ENCODE measurements at regions not wholly inside any gene's neighbourhood (a gene's known extent, or its start where the extent isn't known, plus 50 kb on each side); places are given as distances from the start of the nearest gene placed in this dataset.

DNA sequence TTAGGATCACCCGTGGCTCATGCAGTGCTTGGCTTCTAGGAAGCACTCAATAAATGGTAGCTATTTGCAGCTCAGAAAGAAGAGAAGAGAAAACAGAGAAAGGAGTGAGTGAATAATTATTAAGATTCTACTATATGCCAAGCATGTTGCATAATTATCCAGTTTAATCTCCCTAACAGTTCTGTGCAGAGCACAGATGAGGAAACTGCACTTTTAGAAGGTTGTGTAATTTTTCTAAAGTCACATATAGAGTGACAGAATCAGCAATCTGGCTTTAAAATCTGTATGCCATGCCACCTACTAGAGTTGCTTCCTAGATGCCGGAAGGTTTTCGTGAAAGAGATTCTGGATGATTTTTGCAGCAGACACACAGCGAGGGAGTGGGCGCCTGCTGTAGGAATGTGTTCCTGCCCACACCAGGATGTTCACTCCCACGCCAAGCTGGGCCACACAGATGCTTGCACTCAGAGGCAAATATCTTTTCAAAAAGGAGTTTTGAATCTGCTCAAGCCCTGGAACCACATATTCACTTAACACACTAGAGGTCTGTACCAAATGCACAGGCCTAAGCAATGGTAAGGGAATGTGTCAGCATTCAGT is 50.2 kb upstream of the SMCO2 start:
- TF ChIP-seq, protein P1, sequence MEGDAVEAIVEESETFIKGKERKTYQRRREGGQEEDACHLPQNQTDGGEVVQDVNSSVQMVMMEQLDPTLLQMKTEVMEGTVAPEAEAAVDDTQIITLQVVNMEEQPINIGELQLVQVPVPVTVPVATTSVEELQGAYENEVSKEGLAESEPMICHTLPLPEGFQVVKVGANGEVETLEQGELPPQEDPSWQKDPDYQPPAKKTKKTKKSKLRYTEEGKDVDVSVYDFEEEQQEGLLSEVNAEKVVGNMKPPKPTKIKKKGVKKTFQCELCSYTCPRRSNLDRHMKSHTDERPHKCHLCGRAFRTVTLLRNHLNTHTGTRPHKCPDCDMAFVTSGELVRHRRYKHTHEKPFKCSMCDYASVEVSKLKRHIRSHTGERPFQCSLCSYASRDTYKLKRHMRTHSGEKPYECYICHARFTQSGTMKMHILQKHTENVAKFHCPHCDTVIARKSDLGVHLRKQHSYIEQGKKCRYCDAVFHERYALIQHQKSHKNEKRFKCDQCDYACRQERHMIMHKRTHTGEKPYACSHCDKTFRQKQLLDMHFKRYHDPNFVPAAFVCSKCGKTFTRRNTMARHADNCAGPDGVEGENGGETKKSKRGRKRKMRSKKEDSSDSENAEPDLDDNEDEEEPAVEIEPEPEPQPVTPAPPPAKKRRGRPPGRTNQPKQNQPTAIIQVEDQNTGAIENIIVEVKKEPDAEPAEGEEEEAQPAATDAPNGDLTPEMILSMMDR (conservative IDR thresholded peaks at IDR 0.05): no peak
- H3K27ac ChIP-seq: no peak overlapping the region

Measured in VCaP (cell line).